ENCODE measurements at regions not wholly inside any gene's neighbourhood (a gene's known extent, or its start where the extent isn't known, plus 50 kb on each side); places are given as distances from the start of the nearest gene placed in this dataset.
"Not testable (repeated sequence)": the region's sequence is repeated elsewhere in the genome, so short reads cannot be mapped to it uniquely, and the experiment has no call there.

- H3K27me3 ChIP-seq (ENCODE audit: control insufficient read depth in 2 of 2, insufficient read depth in 1 of 2, low read length in 1 of 2) = no peaks in the 10 kb centered on the region
- no peak for DNase-seq (ENCODE audit: low read depth in 6 of 9, low spot score in 9 of 9)
- H3K27ac ChIP-seq (ENCODE audit: low read depth in 1 of 2, low read length in 1 of 2) = no peak overlapping the region
- no peak overlapping the region for H3K4me3 ChIP-seq (ENCODE audit: low read length in 2 of 2)
- no peaks in the 10 kb centered on the region for H3K9me3 ChIP-seq (ENCODE audit: control insufficient read depth in 2 of 2, insufficient read depth in 1 of 2, low read length in 1 of 2)
- H3K36me3 ChIP-seq (ENCODE audit: control insufficient read depth in 2 of 2, insufficient read depth in 2 of 2, low read length in 1 of 2) = no peaks in the 10 kb centered on the region
- peaks cover 0 to 21% of the 10 kb centered on the region in 2 donors for H3K4me1 ChIP-seq (ENCODE audit: control insufficient read depth in 2 of 2, insufficient read depth in 2 of 2, low read length in 2 of 2)
- WGBS = 98% methylated on average over 2 of the region's 2 CpGs
Observed at GRCh38 chr5:126677121-126677520, 76.4 kb downstream of the PHAX start.

- no peak overlapping the region for H3K27ac ChIP-seq (ENCODE audit: low read depth in 1 of 2, low read length in 1 of 2)
- peak in 1 of 9 donors; percentile 29 for DNase-seq (ENCODE audit: low read depth in 6 of 9, low spot score in 9 of 9)
- H3K27me3 ChIP-seq (ENCODE audit: control insufficient read depth in 2 of 2, insufficient read depth in 1 of 2, low read length in 1 of 2) = no peaks in the 10 kb centered on the region
- peaks cover 9 to 24% of the 10 kb centered on the region in 2 donors for H3K4me1 ChIP-seq (ENCODE audit: control insufficient read depth in 2 of 2, insufficient read depth in 2 of 2, low read length in 2 of 2)
- WGBS = 47% methylated on average over 4 of the region's 4 CpGs
- H3K4me3 ChIP-seq (ENCODE audit: low read length in 2 of 2) = no peak overlapping the region
- H3K36me3 ChIP-seq (ENCODE audit: control insufficient read depth in 2 of 2, insufficient read depth in 2 of 2, low read length in 1 of 2) = no peaks in the 10 kb centered on the region
- no peaks in the 10 kb centered on the region for H3K9me3 ChIP-seq (ENCODE audit: control insufficient read depth in 2 of 2, insufficient read depth in 1 of 2, low read length in 1 of 2)
Observed at GRCh38 chr5:126680191-126680817, 79.6 kb downstream of the PHAX start.

GRCh38 chr5:126681314-126681713 lies 80.6 kb downstream of the PHAX start:
- not testable (repeated sequence) for H3K36me3 ChIP-seq (ENCODE audit: control insufficient read depth in 2 of 2, insufficient read depth in 2 of 2, low read length in 1 of 2); H3K27me3 ChIP-seq (ENCODE audit: control insufficient read depth in 2 of 2, insufficient read depth in 1 of 2, low read length in 1 of 2); H3K27ac ChIP-seq (ENCODE audit: low read depth in 1 of 2, low read length in 1 of 2); H3K4me3 ChIP-seq (ENCODE audit: low read length in 2 of 2); H3K9me3 ChIP-seq (ENCODE audit: control insufficient read depth in 2 of 2, insufficient read depth in 1 of 2, low read length in 1 of 2); DNase-seq (ENCODE audit: low read depth in 6 of 9, low spot score in 9 of 9)
- H3K4me1 ChIP-seq (ENCODE audit: control insufficient read depth in 2 of 2, insufficient read depth in 2 of 2, low read length in 2 of 2) = peaks cover 13 to 28% of the 10 kb centered on the region in 2 donors
- 96% methylated on average over 9 of the region's 9 CpGs for WGBS

GRCh38 chr5:126681970-126682369 lies 81.2 kb downstream of the PHAX start:
- Histone ChIP-seq H3K27ac (ENCODE audit: low read depth in 1 of 2, low read length in 1 of 2) (no peak overlapping the region), H3K4me1 (ENCODE audit: control insufficient read depth in 2 of 2, insufficient read depth in 2 of 2, low read length in 2 of 2) (peaks cover 17 to 32% of the 10 kb centered on the region in 2 donors), H3K4me3 (ENCODE audit: low read length in 2 of 2) (no peak overlapping the region), H3K27me3 (ENCODE audit: control insufficient read depth in 2 of 2, insufficient read depth in 1 of 2, low read length in 1 of 2) (no peaks in the 10 kb centered on the region), H3K36me3 (ENCODE audit: control insufficient read depth in 2 of 2, insufficient read depth in 2 of 2, low read length in 1 of 2) (no peaks in the 10 kb centered on the region), H3K9me3 (ENCODE audit: control insufficient read depth in 2 of 2, insufficient read depth in 1 of 2, low read length in 1 of 2) (no peaks in the 10 kb centered on the region)
- no peak for DNase-seq (ENCODE audit: low read depth in 6 of 9, low spot score in 9 of 9)
- 97% methylated on average over 6 of the region's 6 CpGs for WGBS

GRCh38 chr5:126682856-126683255 lies 82.1 kb downstream of the PHAX start:
- Histone ChIP-seq H3K36me3 (ENCODE audit: control insufficient read depth in 2 of 2, insufficient read depth in 2 of 2, low read length in 1 of 2) (no peaks in the 10 kb centered on the region), H3K9me3 (ENCODE audit: control insufficient read depth in 2 of 2, insufficient read depth in 1 of 2, low read length in 1 of 2) (no peaks in the 10 kb centered on the region), H3K27ac (ENCODE audit: low read depth in 1 of 2, low read length in 1 of 2) (no peak overlapping the region), H3K4me3 (ENCODE audit: low read length in 2 of 2) (no peak overlapping the region), H3K4me1 (ENCODE audit: control insufficient read depth in 2 of 2, insufficient read depth in 2 of 2, low read length in 2 of 2) (peaks cover 17 to 38% of the 10 kb centered on the region in 2 donors), H3K27me3 (ENCODE audit: control insufficient read depth in 2 of 2, insufficient read depth in 1 of 2, low read length in 1 of 2) (no peaks in the 10 kb centered on the region)
- 100% methylated on average over 1 of the region's 1 CpG for WGBS
- DNase-seq (ENCODE audit: low read depth in 6 of 9, low spot score in 9 of 9) = no peak

- peaks cover 17 to 38% of the 10 kb centered on the region in 2 donors for H3K4me1 ChIP-seq (ENCODE audit: control insufficient read depth in 2 of 2, insufficient read depth in 2 of 2, low read length in 2 of 2)
- no peak overlapping the region for H3K27ac ChIP-seq (ENCODE audit: low read depth in 1 of 2, low read length in 1 of 2)
- WGBS = 93% methylated on average over 2 of the region's 2 CpGs
- H3K36me3 ChIP-seq (ENCODE audit: control insufficient read depth in 2 of 2, insufficient read depth in 2 of 2, low read length in 1 of 2) = no peaks in the 10 kb centered on the region
- H3K4me3 ChIP-seq (ENCODE audit: low read length in 2 of 2) = no peak overlapping the region
- H3K9me3 ChIP-seq (ENCODE audit: control insufficient read depth in 2 of 2, insufficient read depth in 1 of 2, low read length in 1 of 2) = no peaks in the 10 kb centered on the region
- DNase-seq (ENCODE audit: low read depth in 6 of 9, low spot score in 9 of 9) = no peak
- no peaks in the 10 kb centered on the region for H3K27me3 ChIP-seq (ENCODE audit: control insufficient read depth in 2 of 2, insufficient read depth in 1 of 2, low read length in 1 of 2)
Observed at GRCh38 chr5:126683912-126684311, 83.2 kb downstream of the PHAX start.

DNA sequence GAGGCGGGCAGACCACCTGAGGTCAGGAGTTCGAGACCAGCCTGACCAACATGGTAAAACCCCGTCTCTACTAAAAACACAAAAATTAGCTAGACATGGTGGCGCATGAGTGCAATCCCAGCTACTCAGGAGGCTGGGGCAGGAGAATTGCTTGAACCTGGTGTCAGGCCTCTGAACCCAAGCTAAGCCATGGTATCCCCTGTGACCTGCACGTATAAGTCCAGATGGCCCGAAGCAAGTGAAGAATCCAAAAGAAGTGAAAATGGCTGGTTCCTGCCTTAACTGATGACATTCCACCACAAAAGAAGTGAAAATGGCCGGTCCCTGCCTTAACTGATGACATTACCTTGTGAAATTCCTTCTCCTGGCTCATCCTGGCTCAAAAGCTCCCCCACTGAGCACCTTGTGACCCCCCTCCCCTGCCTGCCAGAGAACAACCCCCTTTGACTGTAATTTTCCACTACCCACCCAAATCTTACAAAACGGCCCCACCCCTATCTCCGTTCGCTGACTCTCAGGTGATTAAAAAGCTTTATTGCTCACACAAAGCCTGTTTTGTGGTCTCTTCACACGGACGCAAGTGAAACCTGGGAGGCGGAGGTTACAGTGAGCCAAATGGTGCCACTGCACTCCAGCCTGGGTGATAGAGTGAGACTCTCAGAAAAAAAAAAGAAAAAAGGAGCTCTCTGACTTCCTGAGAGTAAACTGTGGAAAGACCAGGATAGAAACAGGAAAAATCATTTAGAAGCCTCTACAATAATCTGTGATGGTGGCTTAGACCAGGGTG lies 84.1 kb downstream of the PHAX start:
- 51% methylated on average over 13 of the region's 13 CpGs for WGBS
- not testable (repeated sequence) for H3K27me3 ChIP-seq (ENCODE audit: control insufficient read depth in 2 of 2, insufficient read depth in 1 of 2, low read length in 1 of 2); H3K36me3 ChIP-seq (ENCODE audit: control insufficient read depth in 2 of 2, insufficient read depth in 2 of 2, low read length in 1 of 2); H3K4me3 ChIP-seq (ENCODE audit: low read length in 2 of 2); H3K9me3 ChIP-seq (ENCODE audit: control insufficient read depth in 2 of 2, insufficient read depth in 1 of 2, low read length in 1 of 2)
- Histone ChIP-seq H3K27ac (ENCODE audit: low read depth in 1 of 2, low read length in 1 of 2) (peak overlapping the region in 1 of 2 donors; percentile 12), H3K4me1 (ENCODE audit: control insufficient read depth in 2 of 2, insufficient read depth in 2 of 2, low read length in 2 of 2) (peaks cover 17 to 34% of the 10 kb centered on the region in 2 donors)
- peak in 4 of 9 donors; percentile 25 to 71 (median 40) for DNase-seq (ENCODE audit: low read depth in 6 of 9, low spot score in 9 of 9)

DNA sequence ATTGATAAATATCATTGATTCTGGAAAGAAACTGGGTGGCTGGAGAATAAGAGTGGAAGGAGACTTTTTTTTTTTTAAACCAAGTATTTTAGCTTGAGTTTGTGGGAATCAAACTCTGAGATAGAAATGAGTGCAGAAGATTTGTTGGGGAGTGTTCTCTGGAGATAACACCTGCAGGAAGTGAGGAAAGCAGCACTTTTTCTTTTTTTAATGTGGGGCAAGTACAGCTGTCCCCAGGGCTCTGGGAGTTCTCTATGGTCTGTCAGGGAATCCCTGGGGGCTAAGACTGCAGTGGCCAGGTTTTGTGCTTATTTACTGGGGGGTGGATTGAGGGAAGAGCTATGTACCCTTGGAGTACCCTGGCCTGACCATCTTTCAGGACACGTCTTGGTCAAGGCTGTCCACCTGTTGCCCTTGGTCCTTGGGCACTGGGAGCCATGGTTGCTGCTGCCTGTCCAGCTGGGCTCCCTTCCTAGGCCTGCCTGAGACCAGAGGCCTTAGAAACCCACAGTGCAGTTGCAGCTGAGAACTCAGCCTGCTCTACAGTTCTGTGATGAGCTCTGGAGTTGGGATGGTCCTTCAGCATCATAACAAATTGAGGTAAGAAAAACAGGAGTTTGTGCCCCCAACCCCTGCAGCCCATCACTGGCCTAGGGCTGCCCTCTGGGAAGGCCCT lies 85.8 kb downstream of the PHAX start:
- H3K4me3 ChIP-seq (ENCODE audit: low read length in 2 of 2) = no peak overlapping the region
- no peaks in the 10 kb centered on the region for H3K27me3 ChIP-seq (ENCODE audit: control insufficient read depth in 2 of 2, insufficient read depth in 1 of 2, low read length in 1 of 2)
- peak overlapping the region in 1 of 2 donors; percentile 46 for H3K27ac ChIP-seq (ENCODE audit: low read depth in 1 of 2, low read length in 1 of 2)
- 73% methylated on average over 1 of the region's 1 CpG for WGBS
- H3K9me3 ChIP-seq (ENCODE audit: control insufficient read depth in 2 of 2, insufficient read depth in 1 of 2, low read length in 1 of 2) = no peaks in the 10 kb centered on the region
- no peaks in the 10 kb centered on the region for H3K36me3 ChIP-seq (ENCODE audit: control insufficient read depth in 2 of 2, insufficient read depth in 2 of 2, low read length in 1 of 2)
- peaks cover 17 to 25% of the 10 kb centered on the region in 2 donors for H3K4me1 ChIP-seq (ENCODE audit: control insufficient read depth in 2 of 2, insufficient read depth in 2 of 2, low read length in 2 of 2)
- DNase-seq (ENCODE audit: low read depth in 6 of 9, low spot score in 9 of 9) = peak in 4 of 9 donors; percentile 13 to 56 (median 24)

DNA sequence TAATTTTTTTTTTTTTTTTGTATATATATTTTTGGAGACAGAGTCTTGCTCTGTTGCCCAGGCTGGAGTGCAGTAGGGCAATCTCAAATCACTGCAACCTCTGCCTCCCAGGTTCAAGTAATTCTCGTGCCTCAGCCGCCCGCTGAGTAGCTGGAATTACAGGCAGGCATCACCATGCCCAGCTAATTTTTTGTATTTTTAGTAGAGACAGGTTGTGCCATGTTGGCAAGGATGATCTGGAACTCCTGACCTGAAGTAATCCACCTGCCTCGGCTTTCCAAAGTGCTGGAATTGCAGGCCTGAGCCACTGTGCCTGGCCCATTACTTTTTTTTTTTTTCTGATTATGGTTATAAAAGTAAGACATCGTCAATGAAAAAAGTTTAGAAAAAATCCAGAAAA lies 84.0 kb upstream of the LMNB1 start:
- Histone ChIP-seq H3K27me3 (ENCODE audit: control insufficient read depth in 2 of 2, insufficient read depth in 1 of 2, low read length in 1 of 2) (no peaks in the 10 kb centered on the region), H3K4me1 (ENCODE audit: control insufficient read depth in 2 of 2, insufficient read depth in 2 of 2, low read length in 2 of 2) (no peaks in the 10 kb centered on the region), H3K4me3 (ENCODE audit: low read length in 2 of 2) (no peak overlapping the region), H3K9me3 (ENCODE audit: control insufficient read depth in 2 of 2, insufficient read depth in 1 of 2, low read length in 1 of 2) (no peaks in the 10 kb centered on the region), H3K36me3 (ENCODE audit: control insufficient read depth in 2 of 2, insufficient read depth in 2 of 2, low read length in 1 of 2) (no peaks in the 10 kb centered on the region), H3K27ac (ENCODE audit: low read depth in 1 of 2, low read length in 1 of 2) (no peak overlapping the region)
- WGBS = 98% methylated on average over 5 of the region's 5 CpGs
- no peak for DNase-seq (ENCODE audit: low read depth in 6 of 9, low spot score in 9 of 9)
